A549 (cell line): ENCODE measurements at regions not wholly inside any gene's neighbourhood (a gene's known extent, or its start where the extent isn't known, plus 50 kb on each side); places are given as distances from the start of the nearest gene placed in this dataset.

Experiments used
- CBX8 ChIP-seq: fragments of 200-600 bp; sonication (generic); IDR thresholded peaks from 2 replicates; pipeline ENCODE4 v1.6.1; 2016
- CEBPB ChIP-seq, 2 experiments: fragments of >200 bp in 1 of 2; sonication (Bioruptor Twin) in 1 of 2; formaldehyde crosslinking in 1 of 2; IDR thresholded peaks; 2 replicates each; pipeline ENCODE4 v1.6.1; 2012 to 2016
- FOSL2 ChIP-seq, 2 experiments: fragments of 450-650 bp in 1 of 2; fragments of >200 bp in 1 of 2; sonication (Bioruptor Twin) in 1 of 2; formaldehyde crosslinking; IDR thresholded peaks; 2 replicates each; pipeline versions ENCODE4 v1.5.0 to v1.6.1; 2016 to 2020; ENCODE audit warnings: mild to moderate bottlenecking in 1 of 2, moderate library complexity in 1 of 2
- TP53 ChIP-seq: fragments of 250-450 bp; sonication (Bioruptor Pico); IDR thresholded peaks from 2 replicates; pipeline ENCODE4 v1.5.0; 2021; ENCODE audit warnings: mild to moderate bottlenecking, moderate library complexity
- TF ChIP-seq, protein P1 (sequence below): fragments of >200 bp; sonication (Bioruptor Twin); formaldehyde crosslinking; IDR thresholded peaks from 3 replicates; pipeline ENCODE4 v1.5.1; 2016
- TF ChIP-seq, protein P2 (sequence below): fragments of 150-350 bp; IDR thresholded peaks from 2 replicates; pipeline ENCODE4 v1.6.1; 2014; ENCODE audit warnings: low read depth, mild to moderate bottlenecking, low read length

- TF ChIP-seq, protein P1, sequence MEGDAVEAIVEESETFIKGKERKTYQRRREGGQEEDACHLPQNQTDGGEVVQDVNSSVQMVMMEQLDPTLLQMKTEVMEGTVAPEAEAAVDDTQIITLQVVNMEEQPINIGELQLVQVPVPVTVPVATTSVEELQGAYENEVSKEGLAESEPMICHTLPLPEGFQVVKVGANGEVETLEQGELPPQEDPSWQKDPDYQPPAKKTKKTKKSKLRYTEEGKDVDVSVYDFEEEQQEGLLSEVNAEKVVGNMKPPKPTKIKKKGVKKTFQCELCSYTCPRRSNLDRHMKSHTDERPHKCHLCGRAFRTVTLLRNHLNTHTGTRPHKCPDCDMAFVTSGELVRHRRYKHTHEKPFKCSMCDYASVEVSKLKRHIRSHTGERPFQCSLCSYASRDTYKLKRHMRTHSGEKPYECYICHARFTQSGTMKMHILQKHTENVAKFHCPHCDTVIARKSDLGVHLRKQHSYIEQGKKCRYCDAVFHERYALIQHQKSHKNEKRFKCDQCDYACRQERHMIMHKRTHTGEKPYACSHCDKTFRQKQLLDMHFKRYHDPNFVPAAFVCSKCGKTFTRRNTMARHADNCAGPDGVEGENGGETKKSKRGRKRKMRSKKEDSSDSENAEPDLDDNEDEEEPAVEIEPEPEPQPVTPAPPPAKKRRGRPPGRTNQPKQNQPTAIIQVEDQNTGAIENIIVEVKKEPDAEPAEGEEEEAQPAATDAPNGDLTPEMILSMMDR, result no peak
- no peak for TF ChIP-seq CEBPB (IDR thresholded peaks at IDR 0.05)
- no peak for TF ChIP-seq FOSL2 (IDR thresholded peaks at IDR 0.05)
- no peak for TF ChIP-seq FOSL2 (CRISPR knock-in tag; IDR thresholded peaks at IDR 0.05)
- TF ChIP-seq, protein P2, sequence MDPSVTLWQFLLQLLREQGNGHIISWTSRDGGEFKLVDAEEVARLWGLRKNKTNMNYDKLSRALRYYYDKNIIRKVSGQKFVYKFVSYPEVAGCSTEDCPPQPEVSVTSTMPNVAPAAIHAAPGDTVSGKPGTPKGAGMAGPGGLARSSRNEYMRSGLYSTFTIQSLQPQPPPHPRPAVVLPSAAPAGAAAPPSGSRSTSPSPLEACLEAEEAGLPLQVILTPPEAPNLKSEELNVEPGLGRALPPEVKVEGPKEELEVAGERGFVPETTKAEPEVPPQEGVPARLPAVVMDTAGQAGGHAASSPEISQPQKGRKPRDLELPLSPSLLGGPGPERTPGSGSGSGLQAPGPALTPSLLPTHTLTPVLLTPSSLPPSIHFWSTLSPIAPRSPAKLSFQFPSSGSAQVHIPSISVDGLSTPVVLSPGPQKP, result no peak
- TF ChIP-seq TP53 (CRISPR knock-in tag), result no peak
- TF ChIP-seq CBX8, result no peak
Observed at GRCh38 chr22:49353235-49353634, 474.4 kb downstream of the BRD1 start.
